Body of pancreas (tissue), 4 donors: ENCODE measurements at regions not wholly inside any gene's neighbourhood (a gene's known extent, or its start where the extent isn't known, plus 50 kb on each side); places are given as distances from the start of the nearest gene placed in this dataset.

Source experiments
- POLR2A ChIP-seq, 3 donors: fragments of 450-650 bp; IDR thresholded peaks; one replicate each; pipeline ENCODE4 v1.6.1; 2016; ENCODE audit warnings: antibody characterized with exemption in 3 of 3, mild to moderate bottlenecking in 2 of 3
- TF ChIP-seq, protein P1 (sequence below), 7 experiments: fragments of 450-650 bp in 4 of 7; fragments of 200-600 bp in 3 of 7; sonication (generic) in 3 of 7; IDR thresholded peaks; one replicate each; pipeline ENCODE4 v1.5.1; 2016 to 2019; ENCODE audit warnings: antibody characterized with exemption in 7 of 7

DNA sequence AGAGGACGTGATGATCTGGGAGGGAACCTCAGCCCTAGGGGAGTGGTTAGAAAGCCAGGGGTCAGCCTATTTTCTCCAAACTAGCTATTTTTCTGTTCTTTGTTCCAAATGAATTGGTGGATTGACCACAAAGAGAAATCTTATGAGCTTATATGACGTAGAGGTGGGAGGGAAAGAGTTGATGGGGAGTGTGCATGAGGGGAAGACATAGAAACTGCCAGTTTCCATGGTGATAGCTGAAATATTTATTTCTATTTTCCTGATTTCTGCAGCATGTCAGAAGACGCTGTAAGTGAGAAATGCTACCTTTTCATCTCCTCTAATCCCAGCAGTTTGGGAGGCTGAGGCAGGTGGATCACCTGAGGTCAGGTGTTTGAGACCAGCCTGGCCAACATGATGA lies 51.4 kb upstream of the CISTR start:
- TF ChIP-seq, protein P1, sequence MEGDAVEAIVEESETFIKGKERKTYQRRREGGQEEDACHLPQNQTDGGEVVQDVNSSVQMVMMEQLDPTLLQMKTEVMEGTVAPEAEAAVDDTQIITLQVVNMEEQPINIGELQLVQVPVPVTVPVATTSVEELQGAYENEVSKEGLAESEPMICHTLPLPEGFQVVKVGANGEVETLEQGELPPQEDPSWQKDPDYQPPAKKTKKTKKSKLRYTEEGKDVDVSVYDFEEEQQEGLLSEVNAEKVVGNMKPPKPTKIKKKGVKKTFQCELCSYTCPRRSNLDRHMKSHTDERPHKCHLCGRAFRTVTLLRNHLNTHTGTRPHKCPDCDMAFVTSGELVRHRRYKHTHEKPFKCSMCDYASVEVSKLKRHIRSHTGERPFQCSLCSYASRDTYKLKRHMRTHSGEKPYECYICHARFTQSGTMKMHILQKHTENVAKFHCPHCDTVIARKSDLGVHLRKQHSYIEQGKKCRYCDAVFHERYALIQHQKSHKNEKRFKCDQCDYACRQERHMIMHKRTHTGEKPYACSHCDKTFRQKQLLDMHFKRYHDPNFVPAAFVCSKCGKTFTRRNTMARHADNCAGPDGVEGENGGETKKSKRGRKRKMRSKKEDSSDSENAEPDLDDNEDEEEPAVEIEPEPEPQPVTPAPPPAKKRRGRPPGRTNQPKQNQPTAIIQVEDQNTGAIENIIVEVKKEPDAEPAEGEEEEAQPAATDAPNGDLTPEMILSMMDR (IDR thresholded peaks at IDR 0.05), result no peak
- TF ChIP-seq POLR2A (IDR thresholded peaks at IDR 0.05), result no peak
